DND-41 (cell line): ENCODE measurements at regions not wholly inside any gene's neighbourhood (a gene's known extent, or its start where the extent isn't known, plus 50 kb on each side); places are given as distances from the start of the nearest gene placed in this dataset.

Source experiments
- CTCF ChIP-seq: IDR thresholded peaks from 2 replicates; pipeline ENCODE4 v1.5.1; 2012; ENCODE audit warnings: borderline replicate concordance, low read length, moderate library complexity, mild to moderate bottlenecking; ENCODE audit not compliant: poor library complexity, severe bottlenecking; ENCODE audit errors: extremely low read depth
- EZH2 ChIP-seq: IDR thresholded peaks from 3 replicates; pipeline ENCODE4 v1.6.1; 2012; ENCODE audit warnings: borderline replicate concordance, low read depth, mild to moderate bottlenecking, moderate library complexity, low read length, inconsistent platforms; ENCODE audit not compliant: severe bottlenecking

- TF ChIP-seq CTCF, result no peak
- no peak for TF ChIP-seq EZH2
These were observed 74.8 kb downstream of the EN1 start for GRCh38 chr2:118772487-118773200.
